SJSA1 (cell line): ENCODE measurements at regions not wholly inside any gene's neighbourhood (a gene's known extent, or its start where the extent isn't known, plus 50 kb on each side); places are given as distances from the start of the nearest gene placed in this dataset.

Experiments used
- DNase-seq, 2 experiments: peaks; one replicate each; pipeline ENCODE4 v3.0.0-alpha.2; 2015 to 2020; ENCODE audit warnings: low spot score in 2 of 2, low read depth in 1 of 2
- H3K27ac ChIP-seq: fragments of 250-450 bp; sonication (Bioruptor Pico); 2 replicates; pipeline ENCODE4 v1.5.1; 2020; ENCODE audit warnings: mild to moderate bottlenecking, moderate library complexity
- H3K27me3 ChIP-seq: fragments of 250-450 bp; sonication (Bioruptor Pico); replicated peaks from 2 replicates; pipeline ENCODE4 v1.5.1; 2020; ENCODE audit warnings: mild to moderate bottlenecking, moderate library complexity
- H3K36me3 ChIP-seq: fragments of 250-450 bp; sonication (Bioruptor Pico); 2 replicates; pipeline ENCODE4 v1.5.1; 2020; ENCODE audit warnings: mild to moderate bottlenecking
- H3K4me1 ChIP-seq: fragments of 250-450 bp; sonication (Bioruptor Pico); replicated peaks from 2 replicates; pipeline ENCODE4 v1.6.1; 2021; ENCODE audit warnings: mild to moderate bottlenecking
- H3K4me3 ChIP-seq: fragments of 250-450 bp; sonication (Bioruptor Pico); 2 replicates; pipeline ENCODE4 v1.5.1; 2020; ENCODE audit warnings: mild to moderate bottlenecking
- H3K9me3 ChIP-seq: fragments of 250-450 bp; sonication (Bioruptor Pico); replicated peaks from 2 replicates; pipeline ENCODE4 v1.5.1; 2020; ENCODE audit warnings: mild to moderate bottlenecking

DNA sequence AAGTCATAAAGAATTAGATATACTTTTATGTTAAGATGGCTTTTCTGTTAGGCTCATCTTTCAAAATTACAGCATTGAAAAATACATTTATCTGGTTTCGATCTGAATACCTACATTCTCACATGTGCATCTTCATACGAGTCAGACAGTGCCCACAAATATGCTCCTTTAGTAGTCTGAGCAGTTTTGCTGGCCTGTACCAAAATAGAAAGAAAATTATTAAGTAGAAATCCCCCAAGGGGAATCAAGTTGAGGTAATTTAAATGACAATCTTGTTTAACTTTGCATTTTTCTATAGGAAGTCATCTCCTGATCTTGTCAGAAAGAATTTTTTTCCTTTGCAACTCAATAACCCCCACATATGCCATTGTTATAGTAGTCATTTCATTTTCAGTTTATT is 287.4 kb upstream of the SEMA3D start:
- no peaks in the 10 kb centered on the region for H3K36me3 ChIP-seq
- H3K4me3 ChIP-seq = no peak overlapping the region
- H3K9me3 ChIP-seq = no peaks in the 10 kb centered on the region
- peaks cover 13% of the 10 kb centered on the region for H3K4me1 ChIP-seq
- no peak for DNase-seq
- H3K27me3 ChIP-seq = no peaks in the 10 kb centered on the region
- H3K27ac ChIP-seq = no peak overlapping the region

DNA sequence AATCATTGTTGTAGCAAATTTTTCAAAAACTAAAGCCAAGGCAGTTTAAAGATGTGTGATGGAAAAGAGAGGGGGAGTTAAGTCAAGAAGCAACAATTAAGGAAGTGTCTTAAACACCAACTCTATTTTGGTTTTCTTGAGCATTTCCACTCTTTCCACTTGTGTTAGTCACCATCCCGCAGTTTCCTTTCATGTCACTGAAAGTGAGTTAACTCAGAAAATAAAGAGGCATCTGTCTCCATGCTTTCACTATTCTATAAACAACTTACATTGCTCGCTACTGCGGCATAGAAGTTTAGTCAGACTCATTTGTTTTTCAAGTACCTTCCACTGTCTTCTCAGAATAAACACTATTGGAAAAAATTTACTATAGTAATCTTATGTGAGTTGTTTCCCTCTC is 284.9 kb upstream of the SEMA3D start:
- peaks cover 13% of the 10 kb centered on the region for H3K4me1 ChIP-seq
- no peaks in the 10 kb centered on the region for H3K27me3 ChIP-seq
- no peaks in the 10 kb centered on the region for H3K9me3 ChIP-seq
- DNase-seq = peak; percentile 43 to 74
- no peak overlapping the region for H3K4me3 ChIP-seq
- H3K36me3 ChIP-seq = no peaks in the 10 kb centered on the region
- peak overlapping the region; percentile 20 for H3K27ac ChIP-seq

DNA sequence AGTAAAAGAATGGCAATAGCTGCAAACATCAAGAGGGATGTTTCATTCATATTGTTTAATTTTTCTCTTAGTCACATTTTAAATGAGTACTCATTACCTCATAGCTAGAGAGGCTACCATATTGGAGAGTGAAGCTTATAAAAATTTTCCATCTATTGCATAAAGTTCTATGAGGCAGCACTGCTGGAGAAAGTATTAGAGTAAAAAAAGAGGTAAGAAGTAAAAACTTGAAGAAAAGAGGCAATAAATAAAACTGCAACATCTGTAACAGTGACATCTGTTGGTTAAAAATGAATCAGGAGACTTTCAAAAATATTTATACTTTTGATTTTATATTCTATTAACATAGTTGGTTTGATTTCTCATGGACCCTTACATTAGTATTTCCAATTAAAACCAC is 284.5 kb upstream of the SEMA3D start:
- Histone ChIP-seq H3K27me3 (no peaks in the 10 kb centered on the region), H3K27ac (peak overlapping the region; percentile 12), H3K4me1 (peaks cover 13% of the 10 kb centered on the region), H3K36me3 (no peaks in the 10 kb centered on the region), H3K4me3 (no peak overlapping the region), H3K9me3 (no peaks in the 10 kb centered on the region)
- no peak for DNase-seq

DNA sequence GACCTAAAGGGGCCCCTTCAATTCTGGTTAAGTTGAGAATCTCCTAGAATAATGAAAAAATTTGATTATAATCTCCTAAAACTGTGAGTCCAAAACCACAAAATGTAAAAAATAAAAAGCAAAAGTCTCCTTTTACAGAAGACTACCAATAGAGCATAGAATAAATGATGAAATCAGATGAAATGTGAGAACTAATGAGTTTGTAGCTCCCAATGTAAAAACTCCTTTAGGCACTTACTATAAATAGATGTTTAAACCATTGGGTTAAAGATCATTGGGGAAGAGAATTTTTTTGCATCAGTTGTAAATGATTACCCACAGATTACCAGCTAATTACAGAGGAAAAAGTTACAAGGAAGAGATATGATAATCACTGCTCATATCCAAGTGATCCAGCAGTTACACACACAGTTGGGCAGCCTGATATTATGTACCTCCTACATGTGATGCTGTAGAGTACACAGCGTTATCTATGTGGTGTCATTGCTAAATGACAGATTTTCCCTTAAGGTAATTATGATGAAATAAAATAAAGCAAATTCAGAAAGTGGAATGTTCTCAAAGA is 282.7 kb upstream of the SEMA3D start:
- Histone ChIP-seq H3K27ac (no peak overlapping the region), H3K36me3 (no peaks in the 10 kb centered on the region), H3K9me3 (no peaks in the 10 kb centered on the region), H3K27me3 (no peaks in the 10 kb centered on the region), H3K4me1 (peaks cover 13% of the 10 kb centered on the region), H3K4me3 (no peak overlapping the region)
- no peak for DNase-seq

DNA sequence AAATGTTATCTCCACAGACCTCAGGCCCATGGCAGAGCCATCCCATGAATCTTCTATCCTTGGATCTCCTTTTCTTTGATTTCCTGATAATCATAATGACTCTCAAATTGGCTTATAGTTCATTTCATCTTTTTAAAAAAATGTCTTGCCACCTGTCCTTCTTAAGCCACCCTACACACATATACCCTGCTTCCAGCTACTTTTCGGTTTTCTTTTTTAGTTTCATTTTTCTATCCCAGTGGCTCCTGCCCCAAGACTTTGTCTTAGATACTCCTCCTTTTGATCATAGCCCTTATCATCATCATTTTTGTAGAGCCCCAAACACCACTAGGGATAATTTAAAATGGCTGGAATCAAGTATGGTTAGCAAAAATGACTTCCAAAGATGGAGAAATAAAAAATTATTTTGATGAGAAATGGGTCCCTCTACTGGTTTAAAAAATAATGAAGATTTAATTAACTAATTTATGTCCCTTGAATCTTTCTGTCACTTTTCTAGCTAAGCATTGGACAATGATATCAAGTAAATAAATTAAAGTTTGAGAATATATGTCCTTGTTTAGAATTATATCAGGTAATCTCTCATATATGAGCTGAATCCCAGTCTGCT is 277.3 kb upstream of the SEMA3D start:
- no peak overlapping the region for H3K4me3 ChIP-seq
- H3K9me3 ChIP-seq = no peaks in the 10 kb centered on the region
- H3K36me3 ChIP-seq = no peaks in the 10 kb centered on the region
- no peak overlapping the region for H3K27ac ChIP-seq
- H3K27me3 ChIP-seq = no peaks in the 10 kb centered on the region; the same call in 1 of the 2 replicates
- DNase-seq = no peak
- no peaks in the 10 kb centered on the region; the same call in 1 of the 2 replicates for H3K4me1 ChIP-seq

DNA sequence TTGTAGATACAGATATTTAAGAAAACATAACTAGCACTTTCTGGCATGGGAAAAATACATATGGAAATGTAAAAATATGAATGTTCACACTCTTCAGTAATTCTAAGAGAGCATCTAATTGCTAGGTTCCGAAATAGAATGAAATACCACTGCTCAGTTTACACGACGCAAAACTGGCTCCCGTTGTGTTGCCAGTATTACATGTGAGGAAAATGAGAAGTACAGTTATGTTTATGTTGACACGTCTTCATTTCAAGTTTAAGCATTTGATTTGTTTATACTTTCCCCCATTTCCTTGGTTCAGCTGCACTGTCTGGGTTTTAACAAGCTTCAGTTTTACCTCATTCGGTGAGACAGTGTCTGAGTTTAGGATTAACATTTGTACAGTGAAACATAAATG is 275.8 kb upstream of the SEMA3D start:
- Histone ChIP-seq H3K4me1 (no peaks in the 10 kb centered on the region; the same call in 1 of the 2 replicates), H3K27me3 (no peaks in the 10 kb centered on the region; the same call in 1 of the 2 replicates), H3K27ac (no peak overlapping the region), H3K9me3 (no peaks in the 10 kb centered on the region), H3K4me3 (no peak overlapping the region), H3K36me3 (no peaks in the 10 kb centered on the region)
- no peak for DNase-seq

DNA sequence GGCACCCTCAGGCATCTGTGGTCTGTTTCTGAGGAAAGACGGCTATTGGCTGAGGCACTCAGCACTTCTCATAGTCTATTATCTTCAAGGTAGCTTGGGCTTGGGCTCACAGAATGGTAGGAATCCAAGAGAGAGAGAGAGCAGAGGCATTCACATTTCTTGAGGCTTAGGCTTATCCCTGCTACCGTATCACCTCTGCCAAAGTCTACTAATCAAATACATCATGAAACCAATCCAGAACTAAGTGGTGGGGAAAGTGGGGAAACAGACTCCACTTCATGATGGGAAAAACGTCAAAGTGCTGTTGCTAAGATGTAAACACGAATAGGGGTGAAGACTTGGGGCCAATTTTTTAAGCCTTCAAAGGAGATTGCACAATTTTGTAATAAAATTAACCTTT is 271.1 kb upstream of the SEMA3D start:
- no peak overlapping the region for H3K4me3 ChIP-seq
- no peaks in the 10 kb centered on the region; the same call in 1 of the 2 replicates for H3K4me1 ChIP-seq
- H3K27ac ChIP-seq = no peak overlapping the region
- no peak for DNase-seq
- no peaks in the 10 kb centered on the region for H3K9me3 ChIP-seq
- no peaks in the 10 kb centered on the region for H3K36me3 ChIP-seq
- H3K27me3 ChIP-seq = no peaks in the 10 kb centered on the region; the same call in none of the 2 replicates

DNA sequence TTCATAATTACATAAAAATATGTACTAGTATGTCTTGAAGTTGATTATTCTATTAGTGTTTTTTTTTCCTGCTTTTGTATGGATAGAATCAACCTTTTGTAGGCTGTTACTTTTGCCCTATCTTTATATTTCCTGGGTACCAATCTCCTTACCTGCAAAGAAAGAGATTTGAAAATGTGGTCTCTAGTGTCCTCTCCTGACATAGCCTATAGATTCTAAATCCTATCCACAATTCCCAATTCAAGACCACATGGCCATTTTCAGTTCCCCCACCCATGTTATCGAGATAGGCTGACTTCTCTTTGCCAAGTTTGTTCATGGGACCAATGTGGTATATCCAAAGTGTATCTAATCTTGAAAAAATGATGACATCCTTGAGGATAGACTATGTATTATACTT is 269.4 kb upstream of the SEMA3D start:
- H3K4me1 ChIP-seq = no peaks in the 10 kb centered on the region
- no peak overlapping the region for H3K27ac ChIP-seq
- H3K9me3 ChIP-seq = no peaks in the 10 kb centered on the region
- no peak overlapping the region for H3K4me3 ChIP-seq
- no peak for DNase-seq
- no peaks in the 10 kb centered on the region for H3K36me3 ChIP-seq
- no peaks in the 10 kb centered on the region; the same call in none of the 2 replicates for H3K27me3 ChIP-seq

DNA sequence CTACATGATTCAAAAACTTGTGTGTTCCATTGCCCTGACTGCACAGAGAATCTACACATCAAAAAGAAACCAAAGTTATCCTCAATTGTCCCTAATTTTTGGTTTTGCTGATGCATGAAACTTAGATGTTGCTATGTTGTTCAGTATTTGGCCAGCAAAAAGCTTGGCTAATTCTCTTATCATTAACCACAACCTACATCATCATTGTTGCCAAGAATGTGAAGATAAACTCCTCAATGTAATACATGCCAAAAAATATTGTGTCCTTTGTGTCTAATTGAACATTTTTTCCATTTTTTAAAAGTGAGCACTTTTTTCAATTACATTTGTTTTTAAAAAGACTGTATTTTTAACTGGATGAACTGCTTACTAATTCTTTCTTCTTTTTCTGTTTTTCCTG is 268.0 kb upstream of the SEMA3D start:
- no peak overlapping the region for H3K27ac ChIP-seq
- no peaks in the 10 kb centered on the region for H3K9me3 ChIP-seq
- H3K4me3 ChIP-seq = no peak overlapping the region
- no peak for DNase-seq
- no peaks in the 10 kb centered on the region for H3K4me1 ChIP-seq
- H3K27me3 ChIP-seq = no peaks in the 10 kb centered on the region; the same call in none of the 2 replicates
- no peaks in the 10 kb centered on the region for H3K36me3 ChIP-seq

DNA sequence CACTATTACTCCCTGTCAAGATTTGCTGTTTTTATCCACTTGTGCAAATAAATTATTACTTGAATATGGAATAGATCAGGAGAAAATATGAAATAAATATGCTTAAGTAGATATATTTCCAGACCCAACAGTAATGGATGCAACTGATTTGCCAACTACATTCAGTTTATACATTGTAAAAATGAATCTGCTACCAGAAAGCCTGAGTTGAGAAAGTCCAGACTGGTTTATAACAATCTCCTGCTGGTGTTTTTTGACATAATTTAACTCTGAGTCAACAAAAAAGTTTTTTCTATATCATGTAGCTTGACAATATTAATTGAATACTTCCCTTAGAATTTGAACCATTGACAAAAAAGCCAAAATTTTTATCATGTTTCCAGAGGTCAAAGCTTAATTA is 265.8 kb upstream of the SEMA3D start:
- no peak overlapping the region for H3K27ac ChIP-seq
- H3K4me1 ChIP-seq = no peaks in the 10 kb centered on the region
- no peaks in the 10 kb centered on the region; the same call in none of the 2 replicates for H3K27me3 ChIP-seq
- no peaks in the 10 kb centered on the region for H3K36me3 ChIP-seq
- H3K4me3 ChIP-seq = no peak overlapping the region
- H3K9me3 ChIP-seq = no peaks in the 10 kb centered on the region
- no peak for DNase-seq

DNA sequence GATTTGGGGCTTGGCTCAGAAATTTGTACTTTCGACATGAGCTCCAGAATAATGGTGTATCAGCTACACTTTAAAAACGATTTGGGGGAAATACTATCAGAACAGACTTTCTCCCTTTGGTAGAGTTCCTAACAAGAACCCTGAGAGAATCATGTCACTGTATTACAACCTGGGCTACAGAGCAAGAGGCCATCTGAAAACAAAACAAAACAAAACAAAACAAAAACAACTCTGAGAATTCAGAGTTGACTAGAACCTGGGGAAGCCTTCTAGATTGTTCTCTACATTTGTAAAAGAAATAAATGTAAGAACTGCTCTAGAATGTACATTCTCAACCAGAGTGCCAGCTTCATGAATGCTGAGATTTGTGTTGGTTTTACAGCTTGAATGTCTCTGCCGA is 262.6 kb upstream of the SEMA3D start:
- Histone ChIP-seq H3K27me3 (no peaks in the 10 kb centered on the region), H3K9me3 (no peaks in the 10 kb centered on the region), H3K4me1 (no peaks in the 10 kb centered on the region), H3K36me3 (no peaks in the 10 kb centered on the region), H3K4me3 (no peak overlapping the region), H3K27ac (no peak overlapping the region)
- no peak for DNase-seq

DNA sequence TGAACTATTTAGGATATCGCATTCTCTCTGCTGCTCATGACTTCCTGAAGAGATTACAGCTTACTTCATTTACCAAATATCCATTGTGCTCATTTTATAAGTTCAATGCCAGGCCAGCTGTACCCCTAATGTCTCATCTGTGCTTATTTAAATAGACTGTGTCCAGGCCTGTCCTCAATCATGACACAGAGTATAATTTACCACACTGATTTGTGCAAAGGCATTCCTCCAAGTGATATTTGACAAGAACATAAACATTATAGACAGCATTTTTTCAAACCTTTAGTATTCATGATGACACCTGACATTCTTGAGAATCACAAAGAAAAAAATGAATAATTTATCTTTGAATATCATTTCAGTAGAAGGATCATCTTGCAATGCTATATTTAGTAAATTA is 260.1 kb upstream of the SEMA3D start:
- DNase-seq = no peak
- Histone ChIP-seq H3K27me3 (no peaks in the 10 kb centered on the region), H3K4me1 (no peaks in the 10 kb centered on the region), H3K9me3 (no peaks in the 10 kb centered on the region), H3K27ac (no peak overlapping the region), H3K36me3 (no peaks in the 10 kb centered on the region), H3K4me3 (no peak overlapping the region)

DNA sequence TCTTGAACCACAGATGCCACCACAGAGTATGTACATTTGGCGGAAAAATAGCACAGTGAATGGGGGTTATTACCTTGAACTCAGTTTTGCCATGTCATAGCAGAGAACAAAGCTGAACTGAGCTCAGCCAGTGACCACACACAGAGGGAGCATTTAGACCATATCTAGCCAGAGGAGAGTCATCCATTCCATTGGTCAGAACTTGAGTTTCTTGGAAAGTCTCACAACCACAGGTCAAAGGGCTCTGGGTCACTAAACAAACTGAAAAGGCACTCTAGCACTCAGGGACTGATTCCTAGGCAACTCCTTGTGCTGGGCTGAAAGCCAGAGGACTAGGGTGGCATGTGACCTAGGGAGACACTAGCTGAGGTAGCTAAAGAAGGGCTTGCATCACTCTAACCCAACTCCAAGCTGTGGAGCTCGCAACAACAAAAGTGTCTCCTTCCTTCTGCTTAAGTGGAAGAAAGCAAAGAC is 239.7 kb upstream of the SEMA3D start:
- Histone ChIP-seq H3K9me3 (no peaks in the 10 kb centered on the region), H3K27me3 (0 out of 2 replicates have a peak, but pooled peaks cover 3% of the 10 kb centered on the region), H3K27ac (no peak overlapping the region), H3K4me1 (no peaks in the 10 kb centered on the region), H3K36me3 (no peaks in the 10 kb centered on the region), H3K4me3 (no peak overlapping the region)
- no peak for DNase-seq

DNA sequence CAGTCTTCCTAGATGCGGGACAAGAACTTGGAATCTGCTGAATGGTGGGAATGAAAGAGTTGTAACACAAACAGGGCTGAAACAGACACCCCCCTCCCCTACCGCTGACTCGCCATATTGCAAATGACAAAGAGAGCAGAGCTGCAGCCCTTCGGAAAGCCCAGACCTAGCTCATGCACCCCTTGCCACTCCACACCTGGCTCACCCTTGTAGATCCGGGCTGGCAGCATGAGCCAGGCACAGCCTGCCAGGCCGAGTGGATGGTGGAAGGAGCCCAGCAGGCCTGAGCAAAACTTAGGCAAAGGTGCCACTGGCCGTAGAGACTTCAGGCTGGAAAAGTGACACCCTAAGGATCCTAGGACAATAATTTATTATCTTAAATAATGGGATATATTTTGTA is 237.4 kb upstream of the SEMA3D start:
- Histone ChIP-seq H3K4me3 (no peak overlapping the region), H3K27ac (no peak overlapping the region), H3K4me1 (no peaks in the 10 kb centered on the region), H3K36me3 (no peaks in the 10 kb centered on the region), H3K9me3 (no peaks in the 10 kb centered on the region), H3K27me3 (0 out of 2 replicates have a peak, but pooled peaks cover 3% of the 10 kb centered on the region)
- DNase-seq = no peak
